ENCODE measurements at regions not wholly inside any gene's neighbourhood (a gene's known extent, or its start where the extent isn't known, plus 50 kb on each side); places are given as distances from the start of the nearest gene placed in this dataset.

- DNase-seq (ENCODE audit: low read depth in 1 of 2, low spot score in 2 of 2) (no peak), FAIRE-seq (no peak)
- H3K18ac ChIP-seq (ENCODE audit: extremely low read depth, low read length) = no peak overlapping the region
- no peak overlapping the region for H2AK5ac ChIP-seq (ENCODE audit: low read depth, low read length)
- no peak overlapping the region for H3K4me2 ChIP-seq (ENCODE audit: insufficient read depth in 1 of 2, low read depth in 2 of 2, low read length in 2 of 2)
- H2BK12ac ChIP-seq (ENCODE audit: low read depth, low read length) = no peak overlapping the region
- H3K9me3 ChIP-seq (ENCODE audit: insufficient read depth in 2 of 2, low read depth in 1 of 2, low read length in 1 of 2) = no peaks in the 10 kb centered on the region
- H4K8ac ChIP-seq (ENCODE audit: extremely low read depth, insufficient read depth, low read length) = no peak overlapping the region
- POLR2A ChIA-PET (ENCODE audit: partially characterized antibody) = no interaction called here
- H2BK120ac ChIP-seq (replicated peaks; ENCODE audit: low read depth, low read length) = no peak overlapping the region
- H3K56ac ChIP-seq (replicated peaks; ENCODE audit: insufficient read length, low read depth, low read length) = no peak overlapping the region
- H3K4ac ChIP-seq (replicated peaks; ENCODE audit: insufficient read length, low read depth, low read length) = no peak overlapping the region
- WGBS, 2 experiments (ENCODE audit: extremely low coverage in 1 of 2, insufficient coverage in 1 of 2, insufficient read length in 1 of 2, insufficient replicate concordance in 2 of 2, low coverage in 1 of 2, low lambda C conversion rate in 2 of 2, missing lambda C conversion rate in 1 of 2) = 94% methylated on average over 4 of the region's 4 CpGs; no CpG with 5 or more reads in 1 of the 2 experiments
- H3K14ac ChIP-seq (ENCODE audit: insufficient read length) = no peak overlapping the region
- no peak overlapping the region for H3K4me3 ChIP-seq (ENCODE audit: extremely low read depth in 1 of 4, insufficient read depth in 2 of 4, low read depth in 3 of 4, low read length in 4 of 4)
- H3K36me3 ChIP-seq (ENCODE audit: control insufficient read depth in 2 of 4, insufficient read depth in 4 of 4, low read length in 3 of 4) = no peaks in the 10 kb centered on the region
- H3K79me2 ChIP-seq (ENCODE audit: control insufficient read depth in 1 of 2, insufficient read depth in 2 of 2, low read length in 2 of 2) = no peaks in the 10 kb centered on the region
- H3K23ac ChIP-seq (ENCODE audit: insufficient read length) = no peak overlapping the region
- H3K4me1 ChIP-seq (replicated peaks in 1 of 4; ENCODE audit: control insufficient read depth in 3 of 4, insufficient read depth in 4 of 4, low read length in 3 of 4) = no peaks in the 10 kb centered on the region
- H2BK20ac ChIP-seq (ENCODE audit: low read length) = no peak overlapping the region
- no peak overlapping the region for H4K5ac ChIP-seq (ENCODE audit: insufficient read length, low read depth, low read length)
- H2BK5ac ChIP-seq (ENCODE audit: low read depth, low read length) = no peak overlapping the region
- no peak overlapping the region for H2AFZ ChIP-seq (ENCODE audit: low read length)
- no peak overlapping the region for H2BK15ac ChIP-seq (ENCODE audit: low read length)
- no peaks in the 10 kb centered on the region for H3K23me2 ChIP-seq (ENCODE audit: low read depth, low read length)
- no peak overlapping the region for H3K9ac ChIP-seq (replicated peaks in 1 of 4; ENCODE audit: extremely low read depth in 1 of 4, low read depth in 3 of 4, low read length in 3 of 4)
- H3K27me3 ChIP-seq (replicated peaks in 1 of 4; ENCODE audit: control insufficient read depth in 3 of 4, extremely low read depth in 1 of 4, insufficient read depth in 3 of 4, low read length in 3 of 4) = no peaks in the 10 kb centered on the region
- H3K79me1 ChIP-seq (ENCODE audit: low read depth, low read length) = no peaks in the 10 kb centered on the region
- H4K91ac ChIP-seq (replicated peaks; ENCODE audit: insufficient read length, low read length) = no peak overlapping the region
- H4K20me1 ChIP-seq (replicated peaks in 1 of 2; ENCODE audit: control insufficient read depth in 1 of 2, insufficient read depth in 2 of 2, low read length in 2 of 2) = no peaks in the 10 kb centered on the region
- H3K27ac ChIP-seq (ENCODE audit: low read depth, low read length) = no peak overlapping the region
- CTCF ChIA-PET (ENCODE audit: partially characterized antibody) = no interaction called here
- TF ChIP-seq RBBP5 (IDR thresholded peaks at IDR 0.05; ENCODE audit: borderline replicate concordance, low read depth, low read length) = no peak
- TF ChIP-seq CEBPB (IDR thresholded peaks at IDR 0.05; ENCODE audit: low read depth, low read length) = no peak
- TF ChIP-seq EGR1 (IDR thresholded peaks at IDR 0.05; ENCODE audit: borderline replicate concordance, low read depth, low read length) = no peak
- TF ChIP-seq SIX5 (IDR thresholded peaks at IDR 0.05; ENCODE audit: low read depth, low read length) = no peak
- no peak for TF ChIP-seq RNF2 (IDR thresholded peaks at IDR 0.05; ENCODE audit: borderline replicate concordance, low read depth, low read length, missing control alignments, poor library complexity, severe bottlenecking)
- TF ChIP-seq EP300 (IDR thresholded peaks at IDR 0.05; ENCODE audit: borderline replicate concordance in 1 of 2, low read depth in 2 of 2, low read length in 2 of 2) = no peak
- TF ChIP-seq CBX5 (IDR thresholded peaks at IDR 0.05; ENCODE audit: low read depth, low read length) = no peak
- TF ChIP-seq KDM5A (IDR thresholded peaks at IDR 0.05; ENCODE audit: low read length) = no peak
- no peak for TF ChIP-seq USF2 (IDR thresholded peaks at IDR 0.05; ENCODE audit: low read length)
- no peak for TF ChIP-seq FOSL1 (IDR thresholded peaks at IDR 0.05; ENCODE audit: insufficient read depth, low read depth, low read length)
- no peak for TF ChIP-seq POU5F1 (IDR thresholded peaks at IDR 0.05; ENCODE audit: low read depth, low read length)
- no peak for TF ChIP-seq GTF2F1 (IDR thresholded peaks at IDR 0.05; ENCODE audit: borderline replicate concordance, low read depth, low read length)
- TF ChIP-seq RFX5 (IDR thresholded peaks at IDR 0.05; ENCODE audit: borderline replicate concordance, low read depth, low read length) = no peak
Observed at GRCh38 chr5:89303033-89303480, 420.1 kb upstream of the MEF2C start.
